ENCODE measurements at regions not wholly inside any gene's neighbourhood (a gene's known extent, or its start where the extent isn't known, plus 50 kb on each side); places are given as distances from the start of the nearest gene placed in this dataset.

DNA sequence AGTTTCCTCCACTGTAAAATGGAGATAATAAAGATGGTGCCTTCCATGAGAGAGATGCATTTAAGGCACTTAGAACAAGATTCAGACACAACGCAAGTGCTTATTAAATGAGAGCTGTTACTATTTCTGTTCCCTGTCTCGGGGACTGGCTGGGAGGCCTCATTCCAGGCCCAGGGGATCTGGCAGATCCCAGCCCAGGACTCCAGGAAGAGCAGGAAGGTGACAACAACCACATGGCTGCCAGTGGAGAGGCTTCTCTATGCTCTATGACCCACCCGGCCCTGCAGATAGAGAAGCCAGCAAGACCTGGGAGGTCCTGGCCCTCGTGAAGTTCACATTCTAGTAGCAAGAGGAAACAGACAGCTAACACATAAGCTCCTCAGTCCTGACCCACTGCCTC lies 175.5 kb downstream of the ACTL8 start:
- FAIRE-seq: no peak
- TF ChIP-seq FOSL1 (IDR thresholded peaks at IDR 0.05; ENCODE audit: insufficient read depth, low read depth, low read length) (no peak), SP1 (IDR thresholded peaks at IDR 0.05; ENCODE audit: low read depth, low read length) (no peak), SIX5 (IDR thresholded peaks at IDR 0.05; ENCODE audit: low read depth, low read length) (no peak), JUND (IDR thresholded peaks at IDR 0.05; ENCODE audit: low read length) (no peak), HDAC6 (IDR thresholded peaks at IDR 0.05; ENCODE audit: low read depth, low read length) (no peak), RNF2 (IDR thresholded peaks at IDR 0.05; ENCODE audit: borderline replicate concordance, low read depth, low read length, missing control alignments, poor library complexity, severe bottlenecking) (no peak), PHF8 (conservative IDR thresholded peaks at IDR 0.05; ENCODE audit: low read depth, low read length) (no peak), TAF1 (IDR thresholded peaks at IDR 0.05; ENCODE audit: low read depth, low read length) (no peak), RXRA (IDR thresholded peaks at IDR 0.05; ENCODE audit: insufficient read depth, low read depth, low read length) (no peak), ZNF274 (IDR thresholded peaks at IDR 0.05; ENCODE audit: borderline replicate concordance, extremely low read depth, low read length) (no peak), SRF (IDR thresholded peaks at IDR 0.05; ENCODE audit: low read depth, low read length) (no peak), SIN3A (conservative IDR thresholded peaks at IDR 0.05 in 1 of 2, IDR thresholded peaks at IDR 0.05 in 1 of 2; ENCODE audit: low read depth in 1 of 2, low read length in 2 of 2) (no peak)
- TF ChIP-seq, protein P1, sequence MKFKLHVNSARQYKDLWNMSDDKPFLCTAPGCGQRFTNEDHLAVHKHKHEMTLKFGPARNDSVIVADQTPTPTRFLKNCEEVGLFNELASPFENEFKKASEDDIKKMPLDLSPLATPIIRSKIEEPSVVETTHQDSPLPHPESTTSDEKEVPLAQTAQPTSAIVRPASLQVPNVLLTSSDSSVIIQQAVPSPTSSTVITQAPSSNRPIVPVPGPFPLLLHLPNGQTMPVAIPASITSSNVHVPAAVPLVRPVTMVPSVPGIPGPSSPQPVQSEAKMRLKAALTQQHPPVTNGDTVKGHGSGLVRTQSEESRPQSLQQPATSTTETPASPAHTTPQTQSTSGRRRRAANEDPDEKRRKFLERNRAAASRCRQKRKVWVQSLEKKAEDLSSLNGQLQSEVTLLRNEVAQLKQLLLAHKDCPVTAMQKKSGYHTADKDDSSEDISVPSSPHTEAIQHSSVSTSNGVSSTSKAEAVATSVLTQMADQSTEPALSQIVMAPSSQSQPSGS (IDR thresholded peaks at IDR 0.05; ENCODE audit: low read length): no peak

More for the DNA sequence above, 175.5 kb downstream of the ACTL8 start:
- Histone ChIP-seq H3K9me3 (ENCODE audit: insufficient read depth in 2 of 2, low read depth in 1 of 2, low read length in 1 of 2) (no peaks in the 10 kb centered on the region), H2BK12ac (ENCODE audit: low read depth, low read length) (no peak overlapping the region), H3K4me1 (replicated peaks in 1 of 4; ENCODE audit: control insufficient read depth in 3 of 4, insufficient read depth in 4 of 4, low read length in 3 of 4) (0 out of 7 replicates have a peak, but pooled peaks cover 0 to 2% (median 0%) of the 10 kb centered on the region in 4 experiments), H4K20me1 (replicated peaks in 1 of 2; ENCODE audit: control insufficient read depth in 1 of 2, insufficient read depth in 2 of 2, low read length in 2 of 2) (no peaks in the 10 kb centered on the region), H2BK20ac (ENCODE audit: low read length) (no peak overlapping the region), H4K8ac (ENCODE audit: extremely low read depth, insufficient read depth, low read length) (0 out of 2 replicates have a peak overlapping the region, but pooled peaks have one; percentile 3), H3K18ac (ENCODE audit: extremely low read depth, low read length) (no peak overlapping the region), H3K4me2 (ENCODE audit: insufficient read depth in 1 of 2, low read depth in 2 of 2, low read length in 2 of 2) (no peak overlapping the region), H3K23ac (ENCODE audit: insufficient read length) (no peak overlapping the region), H2BK120ac (replicated peaks; ENCODE audit: low read depth, low read length) (no peak overlapping the region), H3K79me1 (ENCODE audit: low read depth, low read length) (no peaks in the 10 kb centered on the region), H2AK5ac (ENCODE audit: low read depth, low read length) (no peak overlapping the region), H3K14ac (ENCODE audit: insufficient read length) (no peak overlapping the region), H3K4me3 (ENCODE audit: extremely low read depth in 1 of 4, insufficient read depth in 2 of 4, low read depth in 3 of 4, low read length in 4 of 4) (no peak overlapping the region), H3K79me2 (ENCODE audit: control insufficient read depth in 1 of 2, insufficient read depth in 2 of 2, low read length in 2 of 2) (no peaks in the 10 kb centered on the region), H3K4ac (replicated peaks; ENCODE audit: insufficient read length, low read depth, low read length) (no peak overlapping the region), H3K9ac (replicated peaks in 1 of 4; ENCODE audit: extremely low read depth in 1 of 4, low read depth in 3 of 4, low read length in 3 of 4) (no peak overlapping the region), H2BK5ac (ENCODE audit: low read depth, low read length) (no peak overlapping the region), H2AFZ (ENCODE audit: low read length) (no peak overlapping the region), H3K36me3 (ENCODE audit: control insufficient read depth in 2 of 4, insufficient read depth in 4 of 4, low read length in 3 of 4) (no peaks in the 10 kb centered on the region), H4K91ac (replicated peaks; ENCODE audit: insufficient read length, low read length) (no peak overlapping the region), H3K27me3 (replicated peaks in 1 of 4; ENCODE audit: control insufficient read depth in 3 of 4, extremely low read depth in 1 of 4, insufficient read depth in 3 of 4, low read length in 3 of 4) (no peaks in the 10 kb centered on the region; a peak in 1 of 7 replicates), H2BK15ac (ENCODE audit: low read length) (peak overlapping the region; percentile 18; the same call in 1 of the 2 replicates), H4K5ac (ENCODE audit: insufficient read length, low read depth, low read length) (no peak overlapping the region), H3K27ac (ENCODE audit: low read depth, low read length) (no peak overlapping the region), H3K56ac (replicated peaks; ENCODE audit: insufficient read length, low read depth, low read length) (no peak overlapping the region), H3K23me2 (ENCODE audit: low read depth, low read length) (no peaks in the 10 kb centered on the region)
- DNase-seq (ENCODE audit: low read depth in 1 of 2, low spot score in 2 of 2): no peak
- CTCF ChIA-PET (ENCODE audit: partially characterized antibody): interaction anchor here (0.7 to 1.6 kb wide), 7 partner anchors 9 to 169 kb away, joined by 3 to 6 read pairs (median 5); no protein-coding TSS in a partner anchor
- WGBS, 2 experiments (ENCODE audit: extremely low coverage in 1 of 2, insufficient coverage in 1 of 2, insufficient read length in 1 of 2, insufficient replicate concordance in 2 of 2, low coverage in 1 of 2, low lambda C conversion rate in 2 of 2, missing lambda C conversion rate in 1 of 2): 82% methylated on average over 4 of the region's 4 CpGs; no CpG with 5 or more reads in 1 of the 2 experiments
- POLR2A ChIA-PET (ENCODE audit: partially characterized antibody): no interaction called here
